CD1c-positive myeloid dendritic cell (primary cell): ENCODE measurements at regions not wholly inside any gene's neighbourhood (a gene's known extent, or its start where the extent isn't known, plus 50 kb on each side); places are given as distances from the start of the nearest gene placed in this dataset.
"Not testable (repeated sequence)": the region's sequence is repeated elsewhere in the genome, so short reads cannot be mapped to it uniquely, and the experiment has no call there.

ENCODE experiments used
- DNase-seq: peaks from one replicate; pipeline ENCODE4 v3.0.0-alpha.2; 2016; ENCODE audit errors: extremely low spot score

DNA sequence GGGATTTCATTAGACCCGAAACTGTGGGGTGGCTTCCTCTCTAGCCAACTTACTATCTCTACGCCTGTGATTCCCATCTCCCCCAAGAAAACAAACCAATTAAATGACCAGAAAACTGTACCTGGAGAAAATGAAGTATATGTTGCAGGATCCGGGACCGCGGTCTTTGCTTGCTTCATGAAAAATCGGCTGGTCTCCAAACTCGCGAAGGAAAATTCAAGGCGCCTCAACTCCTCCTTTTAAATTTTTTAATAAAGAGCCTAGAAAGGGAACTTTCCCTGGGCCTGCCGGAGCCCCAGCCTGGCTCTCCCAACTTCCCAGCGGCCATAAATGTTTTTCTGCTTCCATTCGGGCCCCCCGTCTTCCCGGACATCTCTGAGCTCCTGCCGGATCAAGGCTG is 110.8 kb upstream of the FOXD4L5 start:
- DNase-seq = not testable (repeated sequence)

DNA sequence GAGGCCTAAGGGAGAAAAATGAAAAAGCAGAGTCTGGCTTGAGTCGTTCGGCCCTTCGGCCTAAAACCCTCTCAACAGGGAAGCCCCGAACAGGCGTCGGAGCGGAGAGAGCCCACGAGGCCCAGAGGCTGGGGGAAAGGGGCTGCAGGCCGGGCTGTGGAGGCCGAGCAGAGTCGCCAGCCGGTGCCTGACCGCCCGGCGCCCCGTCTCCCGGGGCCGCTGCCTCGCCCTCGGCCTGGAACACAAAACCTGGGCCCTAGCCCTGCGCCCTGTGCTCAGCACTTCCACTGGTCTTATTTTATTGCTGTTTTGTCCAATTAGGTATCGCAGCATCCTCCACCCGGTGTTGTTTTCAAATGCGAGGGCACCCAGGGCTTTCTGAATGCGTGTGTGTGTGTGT is 110.1 kb upstream of the FOXD4L5 start:
- not testable (repeated sequence) for DNase-seq

DNA sequence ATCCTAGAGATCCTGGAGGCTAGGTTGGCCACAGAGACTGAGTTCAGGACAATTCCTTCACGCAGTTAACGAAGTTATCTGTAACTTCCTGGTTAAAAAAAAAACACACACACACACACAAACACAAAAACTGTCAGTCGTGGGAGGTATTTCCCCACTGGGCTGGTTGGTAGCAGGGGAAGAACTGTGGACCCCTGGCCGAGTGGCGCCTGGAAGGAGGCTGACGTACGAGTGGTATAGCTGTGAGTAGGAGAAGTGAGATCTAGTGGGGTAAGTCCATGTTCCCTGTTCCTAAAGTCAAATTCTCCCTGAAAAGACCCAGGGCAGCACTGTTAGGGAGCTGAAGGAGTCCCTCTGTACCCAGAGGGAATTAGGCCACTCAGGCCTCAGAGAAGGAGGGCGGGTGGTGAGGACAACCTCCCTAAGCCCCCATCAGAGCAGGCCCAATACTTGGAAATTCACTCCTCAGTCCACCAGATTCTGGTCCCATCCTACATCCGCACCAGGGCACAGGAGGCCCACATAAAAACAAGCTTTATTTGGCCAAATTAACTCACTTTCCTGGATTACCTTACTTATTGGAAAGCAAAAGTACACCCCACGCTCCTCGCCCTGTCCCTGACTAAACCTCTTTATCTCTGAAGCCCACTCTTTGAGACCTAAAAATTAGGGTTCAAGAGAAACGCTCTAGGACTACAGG is 108.3 kb upstream of the FOXD4L5 start:
- DNase-seq = not testable (repeated sequence)

DNA sequence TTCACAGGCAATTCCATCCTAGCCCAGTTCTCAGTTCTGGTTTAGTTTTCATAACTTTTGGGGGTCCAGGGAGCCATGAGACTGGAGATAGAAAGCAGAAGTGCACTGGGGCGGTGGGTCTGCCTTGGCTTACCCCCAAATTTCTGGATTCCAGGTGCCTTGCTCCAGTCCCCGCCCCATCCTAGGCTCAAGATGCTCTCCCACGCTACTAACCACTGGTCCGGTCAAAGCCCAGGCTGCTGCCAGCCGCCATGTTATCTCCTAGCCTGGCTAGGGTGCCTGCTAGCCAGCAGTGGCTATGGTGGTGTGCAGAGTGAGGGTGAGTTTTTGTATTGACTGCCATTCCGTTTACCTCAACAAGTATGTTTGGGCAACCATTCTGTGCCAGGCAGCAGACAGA is 107.6 kb upstream of the FOXD4L5 start:
- not testable (repeated sequence) for DNase-seq

DNA sequence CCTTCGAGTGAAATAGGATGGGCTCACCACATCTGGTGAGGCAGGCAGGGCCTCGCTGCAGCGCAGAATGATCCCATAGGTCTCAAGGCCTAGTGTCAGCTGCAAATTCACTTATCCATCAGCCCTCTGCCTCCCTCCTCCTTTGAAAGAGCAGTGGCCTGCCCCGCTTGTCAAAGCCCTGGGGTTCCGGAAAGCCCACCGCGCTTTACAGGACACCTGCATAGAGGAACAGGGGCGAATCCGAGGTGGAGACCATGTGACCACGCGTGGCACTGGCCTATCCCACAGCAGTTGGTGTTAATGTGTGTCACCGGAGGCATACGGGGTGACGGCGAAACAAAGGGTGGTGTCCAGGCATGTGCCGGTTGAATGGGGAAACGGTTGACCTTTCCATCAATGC is 104.7 kb upstream of the FOXD4L5 start:
- DNase-seq = not testable (repeated sequence)

DNA sequence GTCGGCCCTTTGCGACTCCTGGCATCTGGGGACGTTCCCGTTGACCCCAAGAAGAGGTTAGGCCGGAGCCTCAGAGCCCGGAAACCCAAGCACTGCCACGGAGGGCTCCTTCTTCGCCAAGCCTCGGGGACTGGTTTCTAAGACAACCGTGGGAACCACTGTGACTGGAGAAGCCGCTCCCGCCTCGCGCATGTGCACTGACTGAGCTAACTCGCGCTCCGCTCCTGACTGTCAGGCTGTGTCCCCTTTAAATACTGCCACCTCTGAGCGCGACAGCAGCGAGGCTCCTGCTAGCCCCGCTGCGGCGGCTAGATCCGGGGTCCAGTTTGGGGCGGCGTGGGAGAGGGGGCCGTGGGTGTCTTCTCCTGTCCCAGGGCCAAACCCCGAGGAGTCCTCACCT is 104.2 kb upstream of the FOXD4L5 start:
- DNase-seq = not testable (repeated sequence)

DNA sequence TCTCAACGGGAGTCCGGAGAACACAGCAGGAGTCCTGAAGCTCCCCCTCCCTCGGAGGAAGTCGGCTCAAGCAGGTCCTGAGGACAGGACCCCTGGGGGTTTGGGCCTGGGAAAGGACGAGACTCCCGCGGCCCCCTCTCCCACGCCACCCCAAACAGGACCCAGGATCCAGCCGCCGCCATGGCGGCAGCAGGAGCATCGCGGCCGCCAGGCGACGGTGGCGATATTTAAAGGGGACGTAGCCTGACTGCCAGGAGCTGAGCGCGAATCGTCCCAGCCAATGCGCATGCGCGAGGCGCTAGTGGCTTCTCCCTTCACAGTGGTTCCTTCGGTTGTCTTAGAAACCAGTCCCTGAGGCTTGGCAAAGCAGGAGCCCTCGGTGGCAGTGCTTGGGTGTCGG is 101.7 kb upstream of the FOXD4L5 start:
- DNase-seq = peak; percentile 93

DNA sequence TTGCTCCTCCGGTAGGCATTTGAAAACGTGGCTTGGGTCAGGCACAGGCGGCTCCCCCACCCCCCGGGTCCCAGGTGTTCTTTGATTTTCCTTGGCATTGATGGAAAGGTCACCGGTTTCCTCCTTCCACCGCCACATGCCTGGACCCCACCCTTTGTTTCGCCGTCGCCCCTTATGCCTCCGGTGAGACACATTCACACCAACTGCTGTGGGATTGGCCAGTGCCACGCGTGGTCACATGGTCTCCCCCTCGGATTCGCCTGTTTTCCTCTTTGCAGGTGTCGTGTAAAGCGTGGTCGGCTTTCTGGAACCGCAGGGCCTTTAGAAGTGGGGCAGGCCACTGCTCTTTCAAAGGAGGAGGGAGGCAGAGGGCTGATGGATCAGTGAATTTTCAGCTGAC is 101.2 kb upstream of the FOXD4L5 start:
- DNase-seq = not testable (repeated sequence)

DNA sequence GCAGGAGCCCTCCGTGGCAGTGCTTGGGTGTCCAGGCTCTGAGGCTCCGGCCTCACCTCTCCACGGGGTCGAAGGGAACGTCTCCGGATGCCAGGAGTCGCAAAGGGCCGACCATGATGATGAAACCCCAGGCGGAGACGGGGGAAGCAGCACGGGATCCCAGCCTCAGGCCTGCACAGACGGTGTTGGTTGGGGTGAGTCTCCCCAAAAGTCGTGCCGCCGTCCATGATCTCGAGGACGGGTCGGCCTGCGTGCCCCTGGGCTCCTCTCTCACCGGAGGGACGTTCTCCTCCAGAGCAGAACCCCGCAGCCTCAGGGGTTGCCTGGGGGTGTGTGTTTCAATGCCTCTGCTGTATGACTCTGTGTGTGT is 100.6 kb upstream of the FOXD4L5 start:
- DNase-seq = not testable (repeated sequence)

DNA sequence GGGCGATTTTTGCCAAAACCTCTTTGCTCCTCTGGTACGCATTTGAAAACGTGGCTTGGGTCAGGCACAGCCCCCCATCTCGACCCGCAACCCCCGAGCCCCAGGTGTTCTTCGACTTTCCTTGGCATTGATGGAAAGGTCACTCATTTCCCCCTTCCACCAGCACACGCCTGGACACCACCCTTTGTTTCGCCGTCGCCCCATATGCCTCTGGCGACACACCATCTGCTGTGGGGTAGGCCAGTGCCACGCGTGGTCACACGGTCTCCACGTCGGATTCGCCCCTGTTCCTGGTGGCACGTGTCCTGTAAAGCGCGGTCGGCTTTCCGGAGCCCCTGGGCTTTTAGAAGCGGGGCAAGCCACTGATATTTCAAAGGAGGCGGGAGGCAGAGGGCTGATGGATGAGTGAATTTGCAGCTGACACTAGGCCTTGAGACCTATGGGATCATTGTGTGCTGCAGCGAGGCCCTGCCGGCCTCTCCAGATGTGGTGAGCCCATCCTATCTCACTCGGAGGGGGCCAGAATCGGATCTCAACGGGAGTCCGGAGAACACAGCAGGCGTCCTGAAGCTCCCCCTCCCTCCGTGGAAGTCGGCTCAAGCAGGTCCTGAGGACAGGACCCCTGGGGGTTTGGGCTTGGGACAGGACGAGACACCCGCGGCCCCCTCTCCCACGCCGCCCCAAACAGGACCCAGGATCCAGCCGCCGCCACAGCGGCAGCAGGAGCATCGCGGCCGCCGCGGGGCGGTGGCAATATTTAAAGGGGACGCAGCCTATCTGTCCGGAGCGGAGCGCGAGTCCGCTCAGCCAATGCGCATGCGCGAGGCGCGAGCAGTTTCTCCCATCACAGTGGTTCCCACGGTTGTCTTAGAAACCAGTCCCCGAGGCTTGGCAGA is 100.0 kb upstream of the FOXD4L5 start:
- DNase-seq = not testable (repeated sequence)

DNA sequence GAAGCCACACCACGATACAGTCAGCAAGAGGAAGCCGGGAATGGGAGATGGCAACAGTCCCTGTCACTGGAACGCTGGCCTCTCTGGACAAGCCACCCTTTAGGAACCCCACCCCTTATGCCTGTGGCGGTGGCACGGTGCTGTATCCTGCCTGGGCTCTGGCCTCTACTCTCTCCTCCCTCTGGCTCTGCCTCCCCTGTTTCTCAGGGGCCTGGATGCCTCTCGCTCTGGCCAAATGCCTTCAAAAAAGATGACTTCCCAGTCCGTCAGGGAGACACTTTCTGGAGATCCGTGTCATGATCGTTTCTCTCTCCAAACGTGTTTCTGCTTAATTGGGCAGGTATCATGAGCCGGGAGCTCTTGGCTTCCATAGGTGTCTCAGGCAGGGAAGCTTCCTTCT is 99.1 kb upstream of the FOXD4L5 start:
- DNase-seq = not testable (repeated sequence)

DNA sequence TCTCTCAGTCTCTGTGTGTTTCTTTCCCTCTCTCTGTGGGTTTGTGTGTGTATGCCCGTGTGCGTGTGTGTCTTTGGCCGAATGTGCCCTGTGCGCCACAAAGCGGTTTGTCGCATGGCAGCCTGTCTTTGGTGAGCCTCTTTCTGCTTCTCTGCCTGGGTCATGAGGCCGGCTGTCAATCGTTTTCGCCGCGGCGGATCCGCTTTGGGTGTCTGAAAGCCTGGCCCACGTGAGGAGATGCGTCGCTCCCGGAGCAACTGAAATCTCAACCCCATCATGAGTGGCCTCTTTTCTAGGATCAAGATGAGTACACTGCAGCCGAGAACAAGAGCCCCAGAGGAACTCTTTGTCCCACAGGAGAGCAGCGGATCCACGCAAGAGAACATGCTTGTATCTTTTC is 98.6 kb upstream of the FOXD4L5 start:
- DNase-seq = not testable (repeated sequence)

DNA sequence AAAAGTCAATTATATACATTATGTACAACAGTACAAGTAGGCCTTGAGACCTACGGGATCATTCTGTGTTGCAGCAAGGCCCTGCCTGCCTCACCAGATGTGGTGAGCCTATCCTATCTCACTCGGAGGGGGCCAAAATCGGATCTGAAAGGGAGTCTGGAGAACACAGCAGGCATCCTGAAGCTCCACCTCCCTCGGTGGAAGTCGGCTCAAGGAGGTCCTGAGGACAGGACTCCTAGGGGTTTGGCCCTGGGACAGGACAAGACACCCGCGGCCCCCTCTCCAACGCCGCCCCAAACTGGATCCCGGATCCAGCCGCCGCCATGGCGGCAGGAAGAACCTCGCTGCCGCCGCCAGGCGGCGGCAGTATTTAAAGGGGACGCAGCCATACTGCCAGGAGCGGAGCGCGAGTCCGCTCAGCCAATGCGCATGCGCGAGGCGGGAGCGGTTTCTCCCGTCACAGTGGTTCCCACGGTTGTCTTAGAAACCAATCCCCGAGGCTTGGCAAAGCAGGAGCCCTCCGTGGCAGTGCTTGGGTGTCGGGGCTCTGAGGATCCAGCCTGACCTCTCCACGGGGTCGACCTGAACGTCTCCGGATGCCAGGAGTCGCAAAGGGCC is 97.8 kb upstream of the FOXD4L5 start:
- not testable (repeated sequence) for DNase-seq
